Mucosa of stomach (tissue), 1 donor: ENCODE measurements at regions not wholly inside any gene's neighbourhood (a gene's known extent, or its start where the extent isn't known, plus 50 kb on each side); places are given as distances from the start of the nearest gene placed in this dataset.

ENCODE experiments used
- H3K27me3 ChIP-seq: one replicate; pipeline ENCODE4 v1.7.0; 2013; ENCODE audit warnings: mild to moderate bottlenecking, low read length; ENCODE audit not compliant: control insufficient read depth, insufficient read depth
- H3K36me3 ChIP-seq: one replicate; pipeline ENCODE4 v1.7.0; 2013; ENCODE audit warnings: low read length; ENCODE audit not compliant: control insufficient read depth, insufficient read depth
- H3K4me1 ChIP-seq: one replicate; pipeline ENCODE4 v1.7.0; 2013; ENCODE audit warnings: mild to moderate bottlenecking, low read length; ENCODE audit not compliant: control insufficient read depth, insufficient read depth
- H3K4me3 ChIP-seq: one replicate; pipeline ENCODE4 v1.7.0; 2013; ENCODE audit warnings: low read length
- H3K9ac ChIP-seq: one replicate; pipeline ENCODE4 v1.7.0; 2013; ENCODE audit warnings: mild to moderate bottlenecking, low read length, moderate library complexity
- H3K9me3 ChIP-seq: one replicate; pipeline ENCODE4 v1.7.0; 2013; ENCODE audit warnings: mild to moderate bottlenecking, low read length, moderate library complexity; ENCODE audit not compliant: control insufficient read depth
- donor health status: Pancreatic carcinoma.

DNA sequence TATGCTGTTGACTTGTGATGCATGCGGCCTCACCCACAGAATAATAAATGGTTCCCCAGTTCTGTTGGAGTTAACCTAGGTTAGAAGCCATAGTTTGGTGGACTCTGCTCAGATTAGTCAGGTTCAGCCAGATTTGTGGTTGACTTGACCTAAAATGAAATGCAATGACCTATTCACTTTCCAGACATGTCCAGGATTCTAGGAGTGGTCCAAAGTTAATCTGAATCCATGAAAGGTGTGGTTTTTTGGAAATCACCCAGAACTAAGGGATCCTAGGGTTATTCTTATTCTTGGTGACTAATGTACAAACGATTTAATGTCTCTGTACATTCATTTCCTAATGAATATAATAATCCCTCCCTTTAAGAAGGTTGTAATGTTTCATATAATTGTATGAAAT is 88.9 kb upstream of the RBBP8 start:
- no peaks in the 10 kb centered on the region for H3K36me3 ChIP-seq
- H3K4me1 ChIP-seq: peaks cover 23% of the 10 kb centered on the region
- H3K4me3 ChIP-seq: no peak overlapping the region
- H3K27me3 ChIP-seq: no peaks in the 10 kb centered on the region
- H3K9me3 ChIP-seq: no peaks in the 10 kb centered on the region
- no peak overlapping the region for H3K9ac ChIP-seq

- Histone ChIP-seq H3K4me1 (peaks cover 23% of the 10 kb centered on the region), H3K27me3 (no peaks in the 10 kb centered on the region), H3K9ac (no peak overlapping the region), H3K9me3 (no peaks in the 10 kb centered on the region), H3K36me3 (no peaks in the 10 kb centered on the region), H3K4me3 (no peak overlapping the region)
These were observed 88.5 kb upstream of the RBBP8 start for GRCh38 chr18:22844628-22845027.

DNA sequence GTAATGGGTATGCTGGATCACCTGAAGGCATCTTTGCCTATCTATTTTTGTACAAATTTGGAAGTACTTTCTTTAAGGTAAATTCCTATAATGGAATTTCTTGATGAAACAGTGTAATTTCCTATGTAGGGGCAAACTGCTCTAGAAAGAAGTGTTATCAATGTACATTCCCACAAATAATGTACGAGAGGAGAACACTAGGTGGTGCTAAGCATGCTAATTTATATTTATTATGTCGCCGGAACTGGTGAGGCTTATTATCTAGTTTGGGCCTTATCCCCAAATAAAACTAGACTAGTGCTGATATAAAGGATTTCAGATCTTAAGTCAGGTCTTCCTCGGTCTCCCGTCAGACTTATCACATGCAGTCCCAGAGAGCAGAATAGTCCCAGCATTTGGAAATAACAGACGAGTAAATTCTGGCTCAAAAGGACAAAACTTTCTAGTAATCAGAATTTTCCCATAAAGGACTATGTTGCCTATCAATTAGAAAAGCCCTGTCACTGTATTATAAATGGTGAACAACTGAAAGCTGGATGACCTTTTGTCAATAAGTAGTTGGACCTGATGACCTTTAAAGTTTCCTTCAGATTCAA is 86.9 kb upstream of the RBBP8 start:
- Histone ChIP-seq H3K27me3 (no peaks in the 10 kb centered on the region), H3K9me3 (no peaks in the 10 kb centered on the region), H3K9ac (no peak overlapping the region), H3K36me3 (no peaks in the 10 kb centered on the region), H3K4me1 (peaks cover 23% of the 10 kb centered on the region), H3K4me3 (no peak overlapping the region)

DNA sequence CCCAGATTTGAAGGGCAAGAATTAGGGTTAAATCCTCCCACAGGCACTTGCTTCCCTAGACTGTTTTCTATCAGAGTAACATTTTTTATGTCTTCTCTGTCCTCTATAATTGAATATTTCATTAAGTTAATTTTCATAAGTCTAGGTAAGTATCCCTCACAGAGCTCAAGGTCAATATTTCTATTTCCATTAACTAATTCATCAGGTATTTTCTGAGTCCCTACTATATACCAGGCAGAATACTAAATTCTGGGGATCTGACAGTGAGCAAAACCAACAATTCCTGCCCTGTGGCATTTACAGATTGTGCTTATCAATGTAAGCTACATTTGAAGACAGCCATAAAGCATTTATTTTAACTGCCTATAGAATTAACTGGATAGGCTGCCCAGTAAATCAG is 86.4 kb upstream of the RBBP8 start:
- Histone ChIP-seq H3K27me3 (no peaks in the 10 kb centered on the region), H3K9ac (no peak overlapping the region), H3K9me3 (no peaks in the 10 kb centered on the region), H3K4me3 (no peak overlapping the region), H3K4me1 (peaks cover 23% of the 10 kb centered on the region), H3K36me3 (no peaks in the 10 kb centered on the region)

GRCh38 chr18:22847392-22847791 is 85.7 kb upstream of the RBBP8 start:
- no peak overlapping the region for H3K4me3 ChIP-seq
- H3K4me1 ChIP-seq: peaks cover 23% of the 10 kb centered on the region
- no peaks in the 10 kb centered on the region for H3K9me3 ChIP-seq
- H3K27me3 ChIP-seq: no peaks in the 10 kb centered on the region
- H3K36me3 ChIP-seq: no peaks in the 10 kb centered on the region
- H3K9ac ChIP-seq: no peak overlapping the region

- Histone ChIP-seq H3K4me1 (peaks cover 23% of the 10 kb centered on the region), H3K27me3 (no peaks in the 10 kb centered on the region), H3K4me3 (no peak overlapping the region), H3K36me3 (no peaks in the 10 kb centered on the region), H3K9me3 (no peaks in the 10 kb centered on the region), H3K9ac (no peak overlapping the region)
These were observed 85.2 kb upstream of the RBBP8 start for GRCh38 chr18:22847867-22848451.

GRCh38 chr18:22848615-22849014 is 84.5 kb upstream of the RBBP8 start:
- no peaks in the 10 kb centered on the region for H3K27me3 ChIP-seq
- H3K9me3 ChIP-seq: no peaks in the 10 kb centered on the region
- no peak overlapping the region for H3K9ac ChIP-seq
- peaks cover 23% of the 10 kb centered on the region for H3K4me1 ChIP-seq
- no peaks in the 10 kb centered on the region for H3K36me3 ChIP-seq
- no peak overlapping the region for H3K4me3 ChIP-seq

- Histone ChIP-seq H3K9me3 (no peaks in the 10 kb centered on the region), H3K4me3 (no peak overlapping the region), H3K27me3 (no peaks in the 10 kb centered on the region), H3K36me3 (no peaks in the 10 kb centered on the region), H3K4me1 (no peaks in the 10 kb centered on the region), H3K9ac (no peak overlapping the region)
These were observed 76.3 kb upstream of the RBBP8 start for GRCh38 chr18:22856870-22857269.

DNA sequence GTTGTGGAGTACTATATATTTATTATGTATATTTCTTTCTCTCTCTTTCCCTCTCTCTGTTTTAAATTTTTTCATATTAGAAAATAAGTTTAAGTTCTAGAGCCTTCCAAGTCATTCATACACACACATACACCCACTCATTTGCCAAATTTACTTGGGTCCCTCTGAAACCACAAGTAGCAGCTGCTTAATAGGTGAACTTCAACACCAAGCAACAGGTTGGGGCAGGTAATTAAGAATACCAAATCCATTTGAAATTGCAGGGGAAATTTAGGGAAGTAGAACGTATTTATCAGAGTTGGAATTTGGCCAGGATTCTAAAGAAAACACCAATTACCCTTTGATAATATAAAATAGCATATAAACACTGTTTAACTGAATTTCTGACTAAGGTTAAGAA is 75.0 kb upstream of the RBBP8 start:
- Histone ChIP-seq H3K9me3 (no peaks in the 10 kb centered on the region), H3K9ac (no peak overlapping the region), H3K27me3 (no peaks in the 10 kb centered on the region), H3K36me3 (no peaks in the 10 kb centered on the region), H3K4me3 (no peak overlapping the region), H3K4me1 (no peaks in the 10 kb centered on the region)

DNA sequence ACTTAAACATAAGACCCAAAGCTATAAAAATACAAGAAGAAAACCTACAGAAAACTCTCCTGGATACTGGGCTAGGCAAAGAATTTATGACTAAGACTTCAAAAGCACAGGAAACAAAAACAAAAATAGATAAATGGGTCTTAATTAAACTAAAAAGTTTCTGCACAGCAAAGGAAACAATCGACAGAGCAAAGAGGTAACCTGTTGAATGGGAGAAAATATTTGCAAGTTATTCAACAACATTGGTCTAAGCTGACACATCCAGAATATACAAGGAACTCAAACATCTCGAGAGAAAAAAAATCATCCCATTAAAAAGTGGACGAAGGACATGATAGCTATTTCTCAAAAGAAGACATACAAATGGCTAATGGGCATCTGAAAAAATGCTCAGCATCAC is 72.3 kb upstream of the RBBP8 start:
- H3K9ac ChIP-seq: no peak overlapping the region
- H3K36me3 ChIP-seq: no peaks in the 10 kb centered on the region
- H3K4me1 ChIP-seq: no peaks in the 10 kb centered on the region
- no peak overlapping the region for H3K4me3 ChIP-seq
- no peaks in the 10 kb centered on the region for H3K9me3 ChIP-seq
- H3K27me3 ChIP-seq: no peaks in the 10 kb centered on the region

DNA sequence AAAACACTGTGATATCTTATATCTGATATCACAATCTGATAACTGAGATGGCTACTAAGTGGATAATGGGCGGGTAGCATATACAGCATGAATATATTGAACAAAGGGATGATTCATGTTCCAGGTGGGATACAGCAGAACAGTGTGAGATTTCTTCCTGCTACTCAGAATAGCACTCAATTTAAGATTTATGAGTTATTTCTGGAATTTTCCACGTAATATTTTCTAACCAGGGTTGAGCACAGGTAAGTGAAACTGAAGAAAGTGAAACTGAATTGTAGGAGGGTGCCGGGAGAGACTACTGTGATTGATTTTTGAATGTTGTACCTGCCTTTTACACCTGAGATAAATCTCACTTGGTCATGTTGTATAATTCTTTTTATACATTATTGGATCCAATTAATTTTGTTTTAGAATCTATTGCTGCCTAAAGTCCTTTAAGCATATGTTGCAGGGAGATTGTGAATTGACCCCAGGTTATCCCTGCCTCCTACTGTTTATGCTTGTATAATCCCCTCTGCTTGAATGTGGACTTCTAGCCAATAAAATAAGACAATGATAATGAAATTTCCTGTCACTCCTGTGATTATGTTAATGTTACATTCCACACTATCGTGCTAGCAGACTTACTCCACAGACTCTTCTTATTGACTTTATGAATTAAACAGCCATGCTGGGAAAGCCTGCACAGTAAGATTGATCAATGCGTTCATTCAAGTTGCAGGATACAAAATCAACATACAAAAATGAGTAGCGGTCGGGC is 67.6 kb upstream of the RBBP8 start:
- Histone ChIP-seq H3K36me3 (no peaks in the 10 kb centered on the region), H3K4me1 (no peaks in the 10 kb centered on the region), H3K9me3 (no peaks in the 10 kb centered on the region), H3K9ac (peak overlapping the region; percentile 40), H3K27me3 (no peaks in the 10 kb centered on the region), H3K4me3 (no peak overlapping the region)

DNA sequence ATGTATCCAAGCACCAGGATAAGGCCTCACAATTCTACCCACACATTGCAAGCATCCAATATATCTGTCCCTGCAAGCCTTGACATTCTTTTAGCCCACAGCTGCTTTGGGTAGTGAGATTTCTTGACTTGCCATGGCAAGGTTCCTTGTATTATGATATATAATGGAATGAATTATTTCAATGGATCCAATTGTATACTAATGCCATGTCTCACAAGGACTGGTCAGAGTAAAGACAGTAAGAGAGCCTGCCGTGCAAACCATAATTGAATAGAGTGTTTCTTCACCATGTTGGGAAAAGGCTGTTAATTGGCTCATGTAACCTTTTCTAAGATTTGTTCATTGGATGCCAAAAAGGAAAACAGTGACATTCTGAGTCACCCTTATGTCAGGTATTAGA is 64.3 kb upstream of the RBBP8 start:
- H3K9ac ChIP-seq: no peak overlapping the region
- no peaks in the 10 kb centered on the region for H3K9me3 ChIP-seq
- H3K4me3 ChIP-seq: no peak overlapping the region
- no peaks in the 10 kb centered on the region for H3K27me3 ChIP-seq
- H3K4me1 ChIP-seq: peaks cover 15% of the 10 kb centered on the region
- H3K36me3 ChIP-seq: no peaks in the 10 kb centered on the region
